ENCODE measurements at regions not wholly inside any gene's neighbourhood (a gene's known extent, or its start where the extent isn't known, plus 50 kb on each side); places are given as distances from the start of the nearest gene placed in this dataset.

- H3K27ac ChIP-seq (ENCODE audit: low read depth in 1 of 3, low read length in 2 of 3) = no peak overlapping the region
- no peak overlapping the region for H3K4me3 ChIP-seq (ENCODE audit: low read depth in 1 of 3, low read length in 3 of 3)
- 85 to 96% (median 86%) methylated on average over 3 of the region's 3 CpGs for WGBS, 3 donors
- no peaks in the 10 kb centered on the region for H3K4me1 ChIP-seq (ENCODE audit: control insufficient read depth in 3 of 3, insufficient read depth in 2 of 3, low read depth in 1 of 3, low read length in 2 of 3)
- DNase-seq (no peak), FAIRE-seq (no peak)
- H3K36me3 ChIP-seq (ENCODE audit: control insufficient read depth in 3 of 3, insufficient read depth in 2 of 3, low read depth in 1 of 3, low read length in 3 of 3) = no peaks in the 10 kb centered on the region
- H3K27me3 ChIP-seq (ENCODE audit: control insufficient read depth in 3 of 3, insufficient read depth in 3 of 3, low read length in 3 of 3) = no peaks in the 10 kb centered on the region
- no peaks in the 10 kb centered on the region for H3K9me3 ChIP-seq (ENCODE audit: control insufficient read depth in 2 of 2, insufficient read depth in 1 of 2, low read depth in 1 of 2, low read length in 1 of 2)
Measured at GRCh38 chr12:71240946-71241345, 83.1 kb upstream of the TSPAN8 start.

- H3K36me3 ChIP-seq (ENCODE audit: control insufficient read depth in 3 of 3, insufficient read depth in 2 of 3, low read depth in 1 of 3, low read length in 3 of 3) = no peaks in the 10 kb centered on the region
- no peak overlapping the region for H3K4me3 ChIP-seq (ENCODE audit: low read depth in 1 of 3, low read length in 3 of 3)
- no peak overlapping the region for H3K27ac ChIP-seq (ENCODE audit: low read depth in 1 of 3, low read length in 2 of 3)
- H3K4me1 ChIP-seq (ENCODE audit: control insufficient read depth in 3 of 3, insufficient read depth in 2 of 3, low read depth in 1 of 3, low read length in 2 of 3) = no peaks in the 10 kb centered on the region
- DNase-seq (no peak), FAIRE-seq (no peak)
- no peaks in the 10 kb centered on the region for H3K9me3 ChIP-seq (ENCODE audit: control insufficient read depth in 2 of 2, insufficient read depth in 1 of 2, low read depth in 1 of 2, low read length in 1 of 2)
- no peaks in the 10 kb centered on the region for H3K27me3 ChIP-seq (ENCODE audit: control insufficient read depth in 3 of 3, insufficient read depth in 3 of 3, low read length in 3 of 3)
Measured at GRCh38 chr12:71239731-71240130, 81.9 kb upstream of the TSPAN8 start.

- FAIRE-seq (no peak), DNase-seq (no peak)
- Histone ChIP-seq H3K4me3 (ENCODE audit: low read depth in 1 of 3, low read length in 3 of 3) (no peak overlapping the region), H3K27me3 (ENCODE audit: control insufficient read depth in 3 of 3, insufficient read depth in 3 of 3, low read length in 3 of 3) (no peaks in the 10 kb centered on the region), H3K9me3 (ENCODE audit: control insufficient read depth in 2 of 2, insufficient read depth in 1 of 2, low read depth in 1 of 2, low read length in 1 of 2) (no peaks in the 10 kb centered on the region), H3K4me1 (ENCODE audit: control insufficient read depth in 3 of 3, insufficient read depth in 2 of 3, low read depth in 1 of 3, low read length in 2 of 3) (no peaks in the 10 kb centered on the region), H3K27ac (ENCODE audit: low read depth in 1 of 3, low read length in 2 of 3) (no peak overlapping the region), H3K36me3 (ENCODE audit: control insufficient read depth in 3 of 3, insufficient read depth in 2 of 3, low read depth in 1 of 3, low read length in 3 of 3) (no peaks in the 10 kb centered on the region)
- WGBS, 3 donors = 93 to 95% (median 93%) methylated on average over 4 of the region's 4 CpGs
Measured at GRCh38 chr12:71237128-71237527, 79.3 kb upstream of the TSPAN8 start.

GRCh38 chr12:71236133-71236660 is 78.4 kb upstream of the TSPAN8 start:
- H3K36me3 ChIP-seq (ENCODE audit: control insufficient read depth in 3 of 3, insufficient read depth in 2 of 3, low read depth in 1 of 3, low read length in 3 of 3) = no peaks in the 10 kb centered on the region
- DNase-seq (no peak), FAIRE-seq (no peak)
- no peak overlapping the region for H3K4me3 ChIP-seq (ENCODE audit: low read depth in 1 of 3, low read length in 3 of 3)
- H3K4me1 ChIP-seq (ENCODE audit: control insufficient read depth in 3 of 3, insufficient read depth in 2 of 3, low read depth in 1 of 3, low read length in 2 of 3) = no peaks in the 10 kb centered on the region
- no peaks in the 10 kb centered on the region for H3K27me3 ChIP-seq (ENCODE audit: control insufficient read depth in 3 of 3, insufficient read depth in 3 of 3, low read length in 3 of 3)
- no peaks in the 10 kb centered on the region for H3K9me3 ChIP-seq (ENCODE audit: control insufficient read depth in 2 of 2, insufficient read depth in 1 of 2, low read depth in 1 of 2, low read length in 1 of 2)
- H3K27ac ChIP-seq (ENCODE audit: low read depth in 1 of 3, low read length in 2 of 3) = no peak overlapping the region
- 68 to 74% (median 69%) methylated on average over 3 of the region's 3 CpGs for WGBS, 3 donors

- Histone ChIP-seq H3K4me1 (ENCODE audit: control insufficient read depth in 3 of 3, insufficient read depth in 2 of 3, low read depth in 1 of 3, low read length in 2 of 3) (no peaks in the 10 kb centered on the region), H3K9me3 (ENCODE audit: control insufficient read depth in 2 of 2, insufficient read depth in 1 of 2, low read depth in 1 of 2, low read length in 1 of 2) (no peaks in the 10 kb centered on the region), H3K27me3 (ENCODE audit: control insufficient read depth in 3 of 3, insufficient read depth in 3 of 3, low read length in 3 of 3) (no peaks in the 10 kb centered on the region), H3K36me3 (ENCODE audit: control insufficient read depth in 3 of 3, insufficient read depth in 2 of 3, low read depth in 1 of 3, low read length in 3 of 3) (no peaks in the 10 kb centered on the region), H3K4me3 (ENCODE audit: low read depth in 1 of 3, low read length in 3 of 3) (no peak overlapping the region), H3K27ac (ENCODE audit: low read depth in 1 of 3, low read length in 2 of 3) (no peak overlapping the region)
- no peak for FAIRE-seq
- DNase-seq = no peak
- WGBS, 3 donors = 79 to 93% (median 80%) methylated on average over 2 of the region's 2 CpGs
Measured at GRCh38 chr12:71233083-71233482, 75.3 kb upstream of the TSPAN8 start.

- H3K4me1 ChIP-seq (ENCODE audit: control insufficient read depth in 3 of 3, insufficient read depth in 2 of 3, low read depth in 1 of 3, low read length in 2 of 3) = no peaks in the 10 kb centered on the region
- H3K9me3 ChIP-seq (ENCODE audit: control insufficient read depth in 2 of 2, insufficient read depth in 1 of 2, low read depth in 1 of 2, low read length in 1 of 2) = no peaks in the 10 kb centered on the region
- no peaks in the 10 kb centered on the region for H3K27me3 ChIP-seq (ENCODE audit: control insufficient read depth in 3 of 3, insufficient read depth in 3 of 3, low read length in 3 of 3)
- H3K27ac ChIP-seq (ENCODE audit: low read depth in 1 of 3, low read length in 2 of 3) = no peak overlapping the region
- H3K36me3 ChIP-seq (ENCODE audit: control insufficient read depth in 3 of 3, insufficient read depth in 2 of 3, low read depth in 1 of 3, low read length in 3 of 3) = no peaks in the 10 kb centered on the region
- DNase-seq (no peak), FAIRE-seq (no peak)
- H3K4me3 ChIP-seq (ENCODE audit: low read depth in 1 of 3, low read length in 3 of 3) = no peak overlapping the region
Measured at GRCh38 chr12:71230542-71230941, 72.7 kb upstream of the TSPAN8 start.

- Histone ChIP-seq H3K4me1 (ENCODE audit: control insufficient read depth in 3 of 3, insufficient read depth in 2 of 3, low read depth in 1 of 3, low read length in 2 of 3) (no peaks in the 10 kb centered on the region), H3K9me3 (ENCODE audit: control insufficient read depth in 2 of 2, insufficient read depth in 1 of 2, low read depth in 1 of 2, low read length in 1 of 2) (no peaks in the 10 kb centered on the region), H3K27me3 (ENCODE audit: control insufficient read depth in 3 of 3, insufficient read depth in 3 of 3, low read length in 3 of 3) (no peaks in the 10 kb centered on the region), H3K36me3 (ENCODE audit: control insufficient read depth in 3 of 3, insufficient read depth in 2 of 3, low read depth in 1 of 3, low read length in 3 of 3) (no peaks in the 10 kb centered on the region), H3K27ac (ENCODE audit: low read depth in 1 of 3, low read length in 2 of 3) (no peak overlapping the region), H3K4me3 (ENCODE audit: low read depth in 1 of 3, low read length in 3 of 3) (no peak overlapping the region)
- no peak for FAIRE-seq
- DNase-seq = no peak
Measured at GRCh38 chr12:71223139-71223538, 65.3 kb upstream of the TSPAN8 start.

GRCh38 chr12:71222436-71222835 is 64.6 kb upstream of the TSPAN8 start:
- no peak overlapping the region for H3K27ac ChIP-seq (ENCODE audit: low read depth in 1 of 3, low read length in 2 of 3)
- no peaks in the 10 kb centered on the region for H3K27me3 ChIP-seq (ENCODE audit: control insufficient read depth in 3 of 3, insufficient read depth in 3 of 3, low read length in 3 of 3)
- no peaks in the 10 kb centered on the region for H3K9me3 ChIP-seq (ENCODE audit: control insufficient read depth in 2 of 2, insufficient read depth in 1 of 2, low read depth in 1 of 2, low read length in 1 of 2)
- FAIRE-seq (no peak), DNase-seq (no peak)
- H3K4me1 ChIP-seq (ENCODE audit: control insufficient read depth in 3 of 3, insufficient read depth in 2 of 3, low read depth in 1 of 3, low read length in 2 of 3) = no peaks in the 10 kb centered on the region
- WGBS, 3 donors = 92 to 95% (median 94%) methylated on average over 4 of the region's 4 CpGs
- no peaks in the 10 kb centered on the region for H3K36me3 ChIP-seq (ENCODE audit: control insufficient read depth in 3 of 3, insufficient read depth in 2 of 3, low read depth in 1 of 3, low read length in 3 of 3)
- H3K4me3 ChIP-seq (ENCODE audit: low read depth in 1 of 3, low read length in 3 of 3) = no peak overlapping the region

- no peaks in the 10 kb centered on the region for H3K27me3 ChIP-seq (ENCODE audit: control insufficient read depth in 3 of 3, insufficient read depth in 3 of 3, low read length in 3 of 3)
Measured at GRCh38 chr12:71220260-71220659, 62.5 kb upstream of the TSPAN8 start.

More at GRCh38 chr12:71220260-71220659, 62.5 kb upstream of the TSPAN8 start:
- Histone ChIP-seq H3K4me3 (ENCODE audit: low read depth in 1 of 3, low read length in 3 of 3) (no peak overlapping the region), H3K4me1 (ENCODE audit: control insufficient read depth in 3 of 3, insufficient read depth in 2 of 3, low read depth in 1 of 3, low read length in 2 of 3) (peaks cover 0 to 19% (median 0%) of the 10 kb centered on the region in 3 donors), H3K9me3 (ENCODE audit: control insufficient read depth in 2 of 2, insufficient read depth in 1 of 2, low read depth in 1 of 2, low read length in 1 of 2) (no peaks in the 10 kb centered on the region), H3K27ac (ENCODE audit: low read depth in 1 of 3, low read length in 2 of 3) (no peak overlapping the region), H3K36me3 (ENCODE audit: control insufficient read depth in 3 of 3, insufficient read depth in 2 of 3, low read depth in 1 of 3, low read length in 3 of 3) (no peaks in the 10 kb centered on the region)
- FAIRE-seq (no peak), DNase-seq (no peak)
- 62 to 82% (median 75%) methylated on average over 3 of the region's 3 CpGs for WGBS, 3 donors
